Fibroblast of skin of scalp (primary cell): ENCODE measurements at regions not wholly inside any gene's neighbourhood (a gene's known extent, or its start where the extent isn't known, plus 50 kb on each side); places are given as distances from the start of the nearest gene placed in this dataset.

Experiments used
- DNase-seq: peaks from one replicate; pipeline ENCODE4 v3.0.0-alpha.2; 2013

GRCh38 chr10:88209837-88210561 is 346.6 kb downstream of the PTEN start:
- DNase-seq = peak; percentile 34

- DNase-seq = no peak
Observed at GRCh38 chr10:88211230-88211629, 347.8 kb downstream of the PTEN start.

GRCh38 chr10:88212069-88212468 is 348.6 kb downstream of the PTEN start:
- no peak for DNase-seq

GRCh38 chr10:88213065-88213605 is 349.7 kb downstream of the PTEN start:
- no peak for DNase-seq

GRCh38 chr10:88216976-88217375 is 353.6 kb downstream of the PTEN start:
- DNase-seq = no peak

GRCh38 chr10:88218362-88218761 is 354.9 kb downstream of the PTEN start:
- DNase-seq = no peak

- DNase-seq = no peak
Observed at GRCh38 chr10:88219753-88220152, 356.3 kb downstream of the PTEN start.

- no peak for DNase-seq
Observed at GRCh38 chr10:88221010-88221973, 357.9 kb downstream of the PTEN start.

- no peak for DNase-seq
Observed at GRCh38 chr10:88222881-88223280, 359.5 kb downstream of the PTEN start.
